ENCODE measurements at regions not wholly inside any gene's neighbourhood (a gene's known extent, or its start where the extent isn't known, plus 50 kb on each side); places are given as distances from the start of the nearest gene placed in this dataset.

GRCh38 chr21:34222031-34222335, 141.8 kb upstream of the KCNE2 start:
- no peak for TF ChIP-seq CTCF (IDR thresholded peaks at IDR 0.05)

GRCh38 chr21:34223376-34223775, 140.4 kb upstream of the KCNE2 start:
- no peak for TF ChIP-seq CTCF (IDR thresholded peaks at IDR 0.05)

- TF ChIP-seq CTCF (IDR thresholded peaks at IDR 0.05): no peak
These were observed 136.4 kb upstream of the KCNE2 start for GRCh38 chr21:34227386-34227852.

- TF ChIP-seq CTCF (IDR thresholded peaks at IDR 0.05): no peak
These were observed 135.0 kb upstream of the KCNE2 start for GRCh38 chr21:34228792-34229191.

- no peak for TF ChIP-seq CTCF (IDR thresholded peaks at IDR 0.05)
These were observed 134.5 kb upstream of the KCNE2 start for GRCh38 chr21:34229353-34229752.

GRCh38 chr21:34235514-34235913, 128.3 kb upstream of the KCNE2 start:
- no peak for TF ChIP-seq CTCF (IDR thresholded peaks at IDR 0.05)

GRCh38 chr21:34242973-34243372, 120.8 kb upstream of the KCNE2 start:
- no peak for TF ChIP-seq CTCF (IDR thresholded peaks at IDR 0.05)

GRCh38 chr21:34243562-34243961, 120.2 kb upstream of the KCNE2 start:
- peak; percentile 43 for TF ChIP-seq CTCF (IDR thresholded peaks at IDR 0.05)

Measured in LNCAP (cell line).